Mesothelial cell of epicardium (in vitro differentiated cells): ENCODE measurements at regions not wholly inside any gene's neighbourhood (a gene's known extent, or its start where the extent isn't known, plus 50 kb on each side); places are given as distances from the start of the nearest gene placed in this dataset.

Experiments used
- DNase-seq, 2 experiments: peaks; one replicate each; pipeline ENCODE4 v3.0.0; 2021; ENCODE audit warnings: low spot score in 2 of 2; ENCODE audit not compliant: unreplicated experiment in 2 of 2
- H3K27ac Mint-ChIP-seq: 2 replicates; pipeline ENCODE4 v1.8.0; 2021; ENCODE audit warnings: mixed read lengths
- H3K27me3 Mint-ChIP-seq: 2 replicates; pipeline ENCODE4 v1.8.0; 2021; ENCODE audit warnings: low read depth, mixed read lengths
- H3K36me3 Mint-ChIP-seq: 2 replicates; pipeline ENCODE4 v1.8.0; 2021; ENCODE audit warnings: mixed read lengths
- H3K4me1 Mint-ChIP-seq: 2 replicates; pipeline ENCODE4 v1.8.0; 2021; ENCODE audit warnings: mixed read lengths
- H3K4me3 Mint-ChIP-seq: 2 replicates; pipeline ENCODE4 v1.8.0; 2021; ENCODE audit warnings: mild to moderate bottlenecking, moderate library complexity, mixed read lengths
- H3K9me3 Mint-ChIP-seq: 2 replicates; pipeline ENCODE4 v1.8.0; 2021; ENCODE audit warnings: mixed read lengths
- TF ChIP-seq, protein P1 (sequence below): fragments of 200-600 bp; sonication (generic); IDR thresholded peaks from one replicate; pipeline ENCODE4 v1.5.0; 2021; ENCODE audit warnings: antibody characterized with exemption; ENCODE audit not compliant: unreplicated experiment

DNA sequence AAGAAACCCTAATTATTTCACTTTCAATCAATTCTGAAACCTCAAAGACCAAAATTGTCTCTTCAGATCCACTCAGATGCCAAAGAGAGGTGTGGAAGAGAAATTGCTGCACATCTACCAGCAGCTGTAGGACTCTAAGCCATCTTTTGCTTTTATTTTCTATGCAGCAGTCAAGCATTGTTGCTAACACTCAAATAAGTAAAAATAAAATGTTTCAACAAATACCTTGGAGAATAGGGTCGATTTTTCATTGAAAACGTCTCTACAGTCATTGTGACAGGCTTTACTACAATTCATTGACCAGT is 66.4 kb upstream of the CFAP20DC start:
- H3K27me3 Mint-ChIP-seq, result peaks cover 2% of the 10 kb centered on the region
- TF ChIP-seq, protein P1, sequence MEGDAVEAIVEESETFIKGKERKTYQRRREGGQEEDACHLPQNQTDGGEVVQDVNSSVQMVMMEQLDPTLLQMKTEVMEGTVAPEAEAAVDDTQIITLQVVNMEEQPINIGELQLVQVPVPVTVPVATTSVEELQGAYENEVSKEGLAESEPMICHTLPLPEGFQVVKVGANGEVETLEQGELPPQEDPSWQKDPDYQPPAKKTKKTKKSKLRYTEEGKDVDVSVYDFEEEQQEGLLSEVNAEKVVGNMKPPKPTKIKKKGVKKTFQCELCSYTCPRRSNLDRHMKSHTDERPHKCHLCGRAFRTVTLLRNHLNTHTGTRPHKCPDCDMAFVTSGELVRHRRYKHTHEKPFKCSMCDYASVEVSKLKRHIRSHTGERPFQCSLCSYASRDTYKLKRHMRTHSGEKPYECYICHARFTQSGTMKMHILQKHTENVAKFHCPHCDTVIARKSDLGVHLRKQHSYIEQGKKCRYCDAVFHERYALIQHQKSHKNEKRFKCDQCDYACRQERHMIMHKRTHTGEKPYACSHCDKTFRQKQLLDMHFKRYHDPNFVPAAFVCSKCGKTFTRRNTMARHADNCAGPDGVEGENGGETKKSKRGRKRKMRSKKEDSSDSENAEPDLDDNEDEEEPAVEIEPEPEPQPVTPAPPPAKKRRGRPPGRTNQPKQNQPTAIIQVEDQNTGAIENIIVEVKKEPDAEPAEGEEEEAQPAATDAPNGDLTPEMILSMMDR, result no peak

DNA sequence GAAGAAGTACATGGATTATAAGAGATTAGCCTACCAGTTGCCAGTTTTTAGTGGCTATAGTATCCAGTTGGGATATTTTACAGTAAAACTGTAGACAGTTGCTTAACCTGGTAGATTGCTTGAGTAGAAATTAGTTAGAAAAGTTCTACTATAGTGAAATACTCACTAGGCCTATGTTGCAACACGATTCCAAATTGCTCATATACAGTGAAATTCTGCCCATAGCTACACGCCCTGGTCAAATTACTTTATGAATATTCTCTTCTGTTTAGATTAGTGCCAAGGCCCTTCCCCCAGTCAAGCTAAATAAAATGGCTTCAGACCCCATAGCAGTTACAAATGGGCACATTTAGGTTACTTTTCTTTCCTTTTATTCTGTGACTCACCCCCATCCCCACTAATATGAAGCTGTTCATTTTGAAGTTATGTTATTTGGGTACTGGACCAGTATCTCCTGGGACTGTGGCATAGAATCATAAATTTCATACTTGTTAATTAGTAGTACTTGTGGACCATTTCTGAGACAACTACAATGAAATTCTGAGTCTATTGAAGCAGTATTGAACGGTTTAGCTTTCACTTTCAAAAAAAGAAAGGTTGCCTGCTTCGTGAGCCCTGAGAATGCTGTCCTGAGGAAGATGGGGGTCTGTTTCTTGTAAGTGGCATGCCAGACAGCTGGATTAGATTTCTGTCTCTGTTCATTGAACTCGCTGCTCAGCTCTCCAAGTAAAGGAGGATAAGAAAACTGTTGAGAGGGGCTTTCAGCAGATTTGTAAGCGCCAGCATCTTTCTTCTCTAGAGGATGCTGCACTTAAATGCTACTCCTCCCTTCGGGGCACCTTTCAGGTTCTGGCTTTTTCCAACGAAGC is 65.8 kb upstream of the CFAP20DC start:
- Mint-ChIP-seq H3K4me1 (no peaks in the 10 kb centered on the region), H3K27me3 (peaks cover 2% of the 10 kb centered on the region), H3K4me3 (no peak overlapping the region), H3K9me3 (no peaks in the 10 kb centered on the region), H3K36me3 (no peaks in the 10 kb centered on the region), H3K27ac (no peak overlapping the region)
- no peak for DNase-seq
- TF ChIP-seq, protein P1, result no peak

More for the DNA sequence above, 66.4 kb upstream of the CFAP20DC start:
- Mint-ChIP-seq H3K4me3 (no peak overlapping the region), H3K4me1 (no peaks in the 10 kb centered on the region), H3K9me3 (no peaks in the 10 kb centered on the region), H3K27ac (no peak overlapping the region), H3K36me3 (no peaks in the 10 kb centered on the region)
- DNase-seq, result no peak

DNA sequence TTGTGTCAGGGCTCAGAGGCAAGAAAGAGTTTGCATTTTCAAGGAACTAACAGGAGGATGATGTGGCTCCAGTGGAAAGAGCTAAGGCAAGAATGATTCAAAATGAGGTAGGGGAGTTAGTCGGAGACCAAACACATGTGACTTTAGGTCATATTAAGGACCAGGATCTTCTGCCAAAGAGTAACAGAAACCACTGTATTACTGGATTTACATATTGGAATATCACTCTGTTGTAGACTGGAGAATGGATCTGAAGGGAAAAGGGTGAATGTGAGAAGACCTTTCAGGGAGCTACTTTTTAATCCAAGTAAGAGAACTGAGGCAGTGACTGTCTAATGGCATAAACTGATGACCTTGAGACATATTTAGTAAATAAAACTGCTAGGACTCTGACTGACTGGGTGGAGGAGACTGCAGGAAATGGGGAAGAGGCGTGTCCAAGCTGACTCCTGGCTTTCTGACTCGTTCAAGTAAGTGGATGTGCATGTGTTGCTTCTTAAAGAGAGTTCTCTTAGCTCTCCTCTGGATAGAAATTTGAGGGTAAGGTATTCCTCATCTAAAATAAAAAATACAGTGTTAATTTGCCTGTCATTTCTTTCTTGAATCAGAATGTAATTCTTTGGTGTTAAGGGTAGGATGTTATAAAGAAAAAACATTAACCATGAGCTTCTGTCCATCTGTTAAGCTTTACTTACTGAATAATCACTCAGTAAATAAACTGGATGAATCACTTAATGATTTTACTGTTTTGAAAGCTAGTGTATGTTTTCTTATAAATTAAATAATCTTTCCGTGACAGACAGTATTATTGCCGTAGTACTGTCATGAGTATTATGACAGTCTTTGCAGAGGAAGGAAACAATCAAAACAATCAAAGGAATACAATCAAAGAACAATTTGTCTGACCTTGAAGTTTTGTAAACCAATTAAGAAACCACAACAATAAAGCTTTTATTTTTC is 58.3 kb upstream of the CFAP20DC start:
- H3K27ac Mint-ChIP-seq, result no peak overlapping the region
- peaks cover under 1% of the 10 kb centered on the region for H3K27me3 Mint-ChIP-seq
- no peak overlapping the region for H3K4me3 Mint-ChIP-seq

DNA sequence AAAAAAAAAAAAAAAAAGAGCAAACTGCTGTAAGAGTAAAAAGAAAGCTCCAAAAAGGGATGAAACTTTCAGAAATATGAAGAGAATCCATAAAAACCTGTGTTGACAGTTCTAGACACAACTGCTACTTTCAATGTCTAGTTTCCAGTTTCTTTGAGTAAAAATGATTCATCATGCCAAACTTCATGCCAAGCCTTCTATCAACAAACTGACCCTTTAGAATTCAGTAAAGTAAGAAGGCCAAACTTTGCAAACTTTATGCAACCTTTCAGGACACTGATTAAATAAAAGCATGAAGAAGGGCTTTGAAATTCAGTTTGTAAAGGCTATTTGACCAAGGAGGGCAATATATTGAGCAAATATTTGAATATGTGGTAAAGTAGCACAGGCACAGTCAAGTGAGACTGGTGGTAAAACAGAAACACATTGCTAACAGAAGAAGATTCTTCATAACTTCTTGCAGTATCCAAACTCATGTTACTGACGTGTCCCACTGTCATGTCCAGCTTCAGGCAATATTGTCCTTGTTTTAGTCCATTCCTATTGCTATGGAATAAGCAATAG is 56.3 kb upstream of the CFAP20DC start:
- TF ChIP-seq, protein P1, result no peak
- Mint-ChIP-seq H3K27ac (no peak overlapping the region), H3K9me3 (no peaks in the 10 kb centered on the region), H3K27me3 (no peaks in the 10 kb centered on the region), H3K4me1 (peaks cover 4% of the 10 kb centered on the region), H3K4me3 (no peak overlapping the region), H3K36me3 (no peaks in the 10 kb centered on the region)
- DNase-seq, result no peak

More for the DNA sequence above, 58.3 kb upstream of the CFAP20DC start:
- H3K4me1 Mint-ChIP-seq, result peaks cover 4% of the 10 kb centered on the region
- H3K9me3 Mint-ChIP-seq, result no peaks in the 10 kb centered on the region
- no peak for DNase-seq
- TF ChIP-seq, protein P1, result no peak
- no peaks in the 10 kb centered on the region for H3K36me3 Mint-ChIP-seq

DNA sequence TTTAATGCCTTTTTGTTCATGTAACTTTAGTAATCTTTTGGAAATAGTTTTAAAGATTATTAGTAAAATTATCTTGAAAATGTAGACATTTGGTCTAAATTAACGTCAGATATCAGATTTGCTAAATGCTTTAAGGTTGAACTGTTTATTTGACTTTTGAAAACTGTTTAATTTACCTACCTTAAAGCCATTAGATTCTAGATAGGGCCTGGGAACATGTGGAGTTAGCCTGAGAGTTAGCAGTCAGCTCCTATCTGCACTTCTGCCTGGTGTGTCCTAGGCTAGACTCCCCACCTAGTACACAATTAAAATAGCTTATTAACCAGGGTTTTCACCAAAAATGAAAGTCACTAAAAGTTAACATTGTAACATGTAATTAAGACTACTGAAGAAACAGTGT is 53.7 kb upstream of the CFAP20DC start:
- Mint-ChIP-seq H3K27me3 (peaks cover 4% of the 10 kb centered on the region), H3K36me3 (no peaks in the 10 kb centered on the region), H3K4me3 (no peak overlapping the region), H3K27ac (no peak overlapping the region), H3K4me1 (peaks cover 4% of the 10 kb centered on the region), H3K9me3 (peaks cover 5% of the 10 kb centered on the region)
- DNase-seq, result no peak
- TF ChIP-seq, protein P1, result no peak
